UCSD-AML1 (cell line): ENCODE measurements at regions not wholly inside any gene's neighbourhood (a gene's known extent, or its start where the extent isn't known, plus 50 kb on each side); places are given as distances from the start of the nearest gene placed in this dataset.
"Not testable (repeated sequence)": the region's sequence is repeated elsewhere in the genome, so short reads cannot be mapped to it uniquely, and the experiment has no call there.

Source experiments
- DNase-seq: peaks from one replicate; lab custom pipeline; 2025; ENCODE audit not compliant: unreplicated experiment; lab: John Stamatoyannopoulos, UW

- DNase-seq: no peak
Observed at GRCh38 chr14:66008631-66009030, 477.5 kb upstream of the CCDC196 start.

GRCh38 chr14:66009089-66009488 is 477.1 kb upstream of the CCDC196 start:
- DNase-seq: no peak

DNA sequence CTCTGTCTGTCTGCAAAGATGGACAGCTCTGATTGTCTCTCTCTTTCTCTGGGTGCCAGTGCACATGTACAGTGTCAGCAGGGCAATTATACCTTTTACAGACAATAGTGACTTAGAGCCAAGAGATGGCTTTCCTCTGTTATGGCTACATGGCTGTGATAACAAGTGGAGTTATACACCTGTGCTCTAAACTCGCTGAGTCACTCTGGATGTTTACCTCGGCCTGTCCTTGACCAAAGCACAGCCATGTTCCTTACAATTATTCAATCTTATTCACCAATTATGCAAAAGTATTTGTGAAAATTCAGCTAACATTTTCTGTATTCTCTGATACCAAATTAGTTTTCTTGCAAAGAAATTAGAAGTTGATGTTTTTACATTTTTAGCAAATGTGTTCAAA is 475.5 kb upstream of the CCDC196 start:
- DNase-seq: no peak

- DNase-seq: no peak
Observed at GRCh38 chr14:66011855-66012254, 474.3 kb upstream of the CCDC196 start.

DNA sequence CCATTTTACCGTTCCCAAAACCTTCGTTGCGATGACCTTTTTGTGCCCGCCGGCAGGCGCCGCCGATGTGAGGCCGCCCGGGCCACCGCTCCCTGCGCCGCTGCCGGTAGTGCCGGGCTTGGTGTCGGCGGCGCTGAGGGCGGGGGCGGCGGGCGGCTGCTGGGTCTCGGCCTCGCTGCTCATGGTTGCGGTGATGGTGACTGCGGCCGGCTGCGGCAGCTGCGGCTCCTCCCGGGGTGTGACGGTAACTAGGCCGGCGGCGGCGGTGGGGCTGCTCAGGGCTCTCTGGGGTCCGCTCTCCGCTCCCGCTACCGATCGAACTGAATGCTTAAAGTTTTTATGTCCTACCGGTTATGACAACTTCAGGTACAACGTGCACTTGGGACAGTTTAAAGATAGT is 472.6 kb upstream of the CCDC196 start:
- DNase-seq: not testable (repeated sequence)

- DNase-seq: no peak
Observed at GRCh38 chr14:66015071-66015780, 470.9 kb upstream of the CCDC196 start.

- DNase-seq: no peak
Observed at GRCh38 chr14:66017927-66018326, 468.2 kb upstream of the CCDC196 start.

GRCh38 chr14:66022526-66022925 is 463.6 kb upstream of the CCDC196 start:
- no peak for DNase-seq

DNA sequence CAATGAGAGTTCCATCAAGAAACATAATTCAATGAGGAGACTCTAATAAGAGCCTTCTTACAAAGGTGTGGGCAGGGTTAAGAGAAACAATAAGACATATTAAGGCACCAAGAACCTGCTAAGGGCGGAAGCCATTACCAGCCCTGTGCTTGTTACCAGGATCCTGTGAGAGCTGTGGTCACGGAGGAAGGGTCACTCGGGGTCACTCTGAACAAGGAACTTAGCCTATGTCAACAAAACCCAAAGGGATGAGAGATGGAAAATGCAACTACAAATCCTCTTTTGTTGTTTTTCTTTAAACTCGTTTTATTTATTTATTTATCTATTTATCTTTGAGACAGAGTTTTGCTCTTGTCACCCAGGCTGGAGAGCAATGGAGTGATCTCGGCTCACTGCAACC is 460.4 kb upstream of the CCDC196 start:
- no peak for DNase-seq

DNA sequence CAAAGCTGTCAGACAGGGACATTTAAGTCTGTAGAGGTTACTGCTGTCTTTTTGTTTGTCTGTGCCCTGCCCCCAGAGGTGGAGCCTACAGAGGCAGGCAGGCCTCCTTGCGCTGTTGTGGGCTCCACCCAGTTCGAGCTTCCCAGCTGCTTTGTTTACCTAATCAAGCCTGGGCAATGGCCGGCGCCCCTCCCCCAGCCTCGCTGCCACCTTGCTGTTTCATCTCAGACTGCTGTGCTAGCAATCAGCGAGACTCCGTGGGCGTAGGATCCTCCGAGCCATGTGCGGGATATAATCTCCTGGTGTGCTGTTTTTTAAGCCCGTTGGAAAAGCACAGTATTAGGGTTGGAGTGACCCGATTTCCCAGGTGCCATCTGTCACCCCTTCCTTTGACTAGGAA is 454.2 kb upstream of the CCDC196 start:
- not testable (repeated sequence) for DNase-seq

- no peak for DNase-seq
Observed at GRCh38 chr14:66032800-66033199, 453.4 kb upstream of the CCDC196 start.

DNA sequence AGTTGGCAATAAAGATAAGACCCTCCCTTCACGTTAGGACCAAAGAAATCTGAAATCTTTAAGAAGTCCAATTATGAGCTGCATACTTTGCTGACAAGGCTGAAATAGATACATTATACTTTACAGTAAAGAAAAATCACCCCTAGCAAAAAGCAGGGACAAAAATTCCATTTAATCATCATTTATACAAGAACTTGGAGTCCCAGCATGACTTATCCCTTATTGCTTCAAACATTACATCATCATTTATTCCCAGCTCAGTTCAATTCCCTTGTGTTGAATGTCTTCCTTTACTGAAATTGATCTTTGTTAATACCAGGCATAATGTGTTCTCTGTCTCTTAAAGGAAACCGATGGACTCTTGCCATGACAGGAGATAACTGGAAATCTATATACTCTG is 449.6 kb upstream of the CCDC196 start:
- DNase-seq: no peak

GRCh38 chr14:66037361-66037760 is 448.8 kb upstream of the CCDC196 start:
- no peak for DNase-seq

GRCh38 chr14:66038212-66038611 is 448.0 kb upstream of the CCDC196 start:
- no peak for DNase-seq

DNA sequence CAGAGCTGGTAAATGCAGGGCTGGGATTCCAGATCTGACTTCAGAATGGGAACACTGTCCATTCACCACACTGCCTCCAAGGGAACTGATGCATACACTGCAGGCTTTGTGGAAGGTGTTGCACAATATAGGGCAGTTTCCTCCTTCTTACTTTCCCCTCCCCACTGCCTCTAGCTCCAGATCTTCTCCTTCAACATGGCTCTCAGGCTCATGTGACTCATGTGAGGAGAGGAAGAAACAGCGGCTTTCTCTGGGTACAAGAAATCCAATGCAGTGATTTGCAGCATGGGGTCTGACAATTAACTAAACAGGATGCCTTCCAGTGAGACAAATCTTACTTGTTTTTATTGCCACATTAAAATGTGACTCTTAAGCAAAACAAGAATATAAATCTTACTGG is 447.6 kb upstream of the CCDC196 start:
- DNase-seq: no peak

GRCh38 chr14:66039495-66039894 is 446.7 kb upstream of the CCDC196 start:
- no peak for DNase-seq

DNA sequence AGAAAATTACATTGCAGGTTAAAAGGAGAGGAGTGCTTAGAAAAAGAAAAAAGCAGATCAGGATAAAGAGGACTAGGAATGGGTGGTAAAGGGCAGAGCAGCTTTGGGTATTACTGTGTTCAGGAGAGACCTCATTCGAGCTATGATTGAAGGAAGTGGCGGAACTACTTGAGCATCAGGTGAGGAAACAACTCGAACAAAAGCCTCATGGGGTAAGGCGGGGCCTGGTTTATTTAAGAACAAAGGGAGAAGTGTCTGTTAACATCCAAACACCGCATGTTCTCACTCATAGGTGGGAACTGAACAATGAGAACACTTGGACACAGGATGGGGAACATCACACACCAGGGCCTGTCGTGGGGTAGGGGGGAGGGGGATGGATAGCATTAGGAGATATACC is 444.6 kb upstream of the CCDC196 start:
- DNase-seq: no peak

GRCh38 chr14:66043921-66044320 is 442.2 kb upstream of the CCDC196 start:
- no peak for DNase-seq

DNA sequence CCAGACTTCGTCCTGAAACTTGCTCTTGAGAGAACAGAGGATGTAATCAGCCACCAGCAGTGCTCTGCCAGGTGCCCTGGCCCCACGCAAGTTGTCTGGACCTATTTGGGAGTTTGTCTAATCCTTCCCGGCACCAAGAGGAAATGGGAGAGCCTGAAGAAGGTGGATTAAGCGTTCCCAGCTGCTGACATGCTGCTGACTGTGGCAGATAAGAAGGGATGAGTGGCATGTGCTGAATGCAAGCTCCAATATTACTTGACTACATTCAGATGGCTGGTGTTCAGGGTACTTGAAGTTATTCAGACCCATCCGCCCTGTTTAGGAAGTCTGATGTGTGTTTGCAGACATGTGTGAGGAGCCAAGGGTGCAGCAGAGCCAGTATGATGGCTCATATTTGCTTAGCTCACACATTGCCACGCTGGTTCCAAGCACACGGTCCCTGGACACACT is 440.6 kb upstream of the CCDC196 start:
- no peak for DNase-seq

DNA sequence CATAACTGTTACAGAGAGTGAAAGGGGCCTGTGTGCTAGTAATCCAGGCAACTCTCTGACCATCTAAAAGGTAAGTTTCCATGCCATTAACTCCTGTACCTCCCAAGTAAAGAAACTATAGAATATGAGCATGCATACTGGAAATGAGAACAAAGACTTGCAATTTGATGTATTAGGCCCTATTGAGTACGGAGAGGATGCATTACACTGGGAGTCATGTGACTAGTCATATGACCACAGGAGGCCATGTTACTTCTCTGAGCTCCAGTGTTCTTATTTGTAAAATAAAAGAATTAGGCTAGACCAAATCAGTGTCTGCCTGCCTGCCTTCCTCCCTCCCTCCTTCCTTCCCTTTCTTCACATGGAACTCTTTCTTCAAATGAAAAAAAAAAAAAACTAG is 440.1 kb upstream of the CCDC196 start:
- DNase-seq: no peak

DNA sequence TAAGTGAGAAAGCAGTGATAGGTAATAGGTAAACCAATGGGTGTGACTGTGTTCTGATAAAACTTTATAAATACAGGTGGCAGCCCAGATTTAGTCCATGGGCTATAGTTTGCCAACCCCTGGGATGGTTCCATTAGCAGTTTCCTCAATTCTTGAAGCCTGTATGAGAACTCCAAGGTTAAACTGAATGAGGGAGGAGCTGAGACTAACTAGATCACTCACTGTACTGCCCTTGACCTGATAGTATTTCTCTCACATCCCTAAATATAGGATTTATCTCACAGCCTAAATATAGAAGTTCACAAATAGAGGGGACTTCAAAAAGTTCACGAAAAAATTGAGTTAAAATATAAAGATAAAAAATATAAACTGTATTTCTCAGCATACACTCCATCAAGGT is 439.6 kb upstream of the CCDC196 start:
- DNase-seq: no peak

DNA sequence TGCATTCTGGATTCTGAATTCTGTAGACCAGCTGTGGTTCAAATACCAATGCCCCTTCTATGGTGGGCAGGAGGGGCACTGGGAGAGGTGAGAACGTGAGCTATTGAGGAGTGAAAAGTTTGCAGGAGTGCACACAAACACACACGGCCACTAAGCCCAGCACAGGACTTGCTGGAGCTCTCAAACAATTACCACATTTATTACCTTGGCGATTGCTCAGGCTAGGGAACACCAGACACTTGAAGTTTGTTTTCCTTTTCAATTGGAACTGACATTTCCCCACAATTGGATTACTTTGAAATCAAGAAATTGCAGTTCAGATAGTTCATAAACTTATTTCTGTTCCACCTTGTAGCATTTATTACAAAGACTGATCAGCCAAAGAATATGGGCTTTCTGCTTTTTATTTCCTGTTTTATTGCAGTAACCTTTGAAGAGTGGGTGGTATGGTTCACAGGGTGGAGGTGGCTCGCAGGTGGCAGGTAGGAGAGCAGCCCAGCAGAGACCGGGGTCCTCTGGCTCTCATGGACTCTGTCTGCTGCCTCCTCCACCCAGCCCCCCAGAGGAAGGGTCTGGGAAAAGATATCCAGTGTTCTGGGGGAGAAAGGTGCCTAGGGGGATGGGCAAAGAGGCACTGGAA is 429.8 kb upstream of the CCDC196 start:
- no peak for DNase-seq
